Duodenal mucosa (tissue), 2 donors: ENCODE measurements at regions not wholly inside any gene's neighbourhood (a gene's known extent, or its start where the extent isn't known, plus 50 kb on each side); places are given as distances from the start of the nearest gene placed in this dataset.

Experiments used
- H3K27ac ChIP-seq: one replicate; pipeline ENCODE4 v1.7.0; 2013; ENCODE audit warnings: low read depth, low read length
- H3K27me3 ChIP-seq, 2 donors: one replicate each; pipeline ENCODE4 v1.7.0; 2013; ENCODE audit warnings: low read length in 2 of 2, control low read depth in 1 of 2; ENCODE audit not compliant: insufficient read depth in 2 of 2, control insufficient read depth in 1 of 2
- H3K36me3 ChIP-seq, 2 donors: one replicate each; pipeline ENCODE4 v1.7.0; 2013; ENCODE audit warnings: low read length in 2 of 2, control low read depth in 1 of 2; ENCODE audit not compliant: insufficient read depth in 2 of 2, control insufficient read depth in 1 of 2
- H3K4me1 ChIP-seq, 2 donors: one replicate each; pipeline ENCODE4 v1.7.0; 2013; ENCODE audit warnings: low read length in 2 of 2, control low read depth in 1 of 2; ENCODE audit not compliant: insufficient read depth in 2 of 2, control insufficient read depth in 1 of 2
- H3K4me3 ChIP-seq, 2 donors: one replicate each; pipeline ENCODE4 v1.7.0; 2013; ENCODE audit warnings: low read length in 2 of 2, low read depth in 1 of 2
- H3K9ac ChIP-seq, 2 donors: one replicate each; pipeline ENCODE4 v1.7.0; 2013; ENCODE audit warnings: low read length in 2 of 2, low read depth in 1 of 2
- H3K9me3 ChIP-seq, 2 donors: one replicate each; pipeline ENCODE4 v1.7.0; 2013; ENCODE audit warnings: low read length in 2 of 2, control low read depth in 1 of 2; ENCODE audit not compliant: control insufficient read depth in 1 of 2

DNA sequence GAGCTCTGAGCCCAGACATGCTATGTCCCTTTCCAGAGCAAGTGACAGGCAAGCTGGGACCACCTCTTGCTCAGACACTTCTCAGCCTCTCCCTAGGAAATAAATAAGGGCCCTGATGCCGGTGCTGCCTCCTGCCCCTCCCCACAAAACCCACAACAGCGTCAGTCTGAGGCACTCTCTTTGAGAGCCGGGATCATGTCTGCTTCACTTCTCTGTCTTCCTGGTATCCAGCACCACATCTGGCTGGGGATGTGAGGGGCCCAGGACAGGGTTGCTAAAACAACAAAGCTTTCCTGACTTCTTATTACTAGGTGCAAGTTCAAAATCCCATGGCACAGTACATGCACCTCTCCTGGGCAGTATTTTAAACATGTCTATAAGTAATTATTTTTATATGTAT is 103.9 kb upstream of the GLI2 start:
- Histone ChIP-seq H3K4me1 (no peaks in the 10 kb centered on the region), H3K9me3 (no peaks in the 10 kb centered on the region), H3K36me3 (no peaks in the 10 kb centered on the region), H3K27ac (no peak overlapping the region), H3K4me3 (no peak overlapping the region), H3K27me3 (peaks cover 0 to 4% of the 10 kb centered on the region in 2 donors), H3K9ac (no peak overlapping the region)

DNA sequence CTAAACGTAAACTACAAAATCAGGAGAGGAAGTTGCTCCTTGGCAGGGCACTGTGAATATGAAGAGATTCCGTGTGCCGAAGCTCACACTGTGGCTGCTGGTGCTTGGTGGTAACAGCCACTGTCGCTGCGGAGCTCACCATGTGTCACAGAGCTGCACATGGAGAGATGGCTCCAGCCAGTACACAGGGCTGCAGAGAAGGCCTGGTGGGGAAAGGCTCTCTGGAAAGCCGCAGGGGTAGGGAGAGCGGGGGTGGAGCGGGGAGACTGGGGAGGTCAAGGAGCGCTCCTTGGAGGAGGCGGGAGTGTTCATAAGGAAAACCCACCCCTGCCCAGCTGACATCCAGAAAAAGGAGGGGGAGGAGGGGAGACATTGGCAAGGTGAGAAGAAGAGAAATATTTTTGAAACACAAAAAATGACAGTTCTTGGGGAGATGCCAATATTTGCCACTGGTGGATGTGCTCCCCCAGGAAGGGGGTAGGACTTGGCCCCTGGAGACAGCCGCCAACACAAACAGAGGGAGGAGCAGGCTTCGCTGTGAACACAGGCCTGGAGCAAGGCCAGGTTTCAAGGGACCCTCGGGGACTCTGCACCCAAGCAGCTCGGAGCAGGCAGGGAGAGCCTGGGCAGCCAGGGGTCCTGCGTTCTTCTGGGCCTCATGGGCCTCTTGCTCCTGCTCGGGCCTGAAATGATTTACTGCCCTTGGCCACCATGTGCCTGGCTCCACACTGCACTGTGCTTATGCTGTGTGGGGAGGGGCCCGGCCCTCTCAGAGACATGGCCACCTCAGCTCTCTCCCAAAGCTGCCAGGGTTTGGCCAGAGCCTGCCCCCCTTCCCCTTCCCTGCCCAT is 102.6 kb upstream of the GLI2 start:
- Histone ChIP-seq H3K27me3 (peaks cover 0 to 4% of the 10 kb centered on the region in 2 donors), H3K9ac (no peak overlapping the region), H3K27ac (no peak overlapping the region), H3K4me3 (no peak overlapping the region), H3K9me3 (no peaks in the 10 kb centered on the region), H3K36me3 (no peaks in the 10 kb centered on the region), H3K4me1 (no peaks in the 10 kb centered on the region)

DNA sequence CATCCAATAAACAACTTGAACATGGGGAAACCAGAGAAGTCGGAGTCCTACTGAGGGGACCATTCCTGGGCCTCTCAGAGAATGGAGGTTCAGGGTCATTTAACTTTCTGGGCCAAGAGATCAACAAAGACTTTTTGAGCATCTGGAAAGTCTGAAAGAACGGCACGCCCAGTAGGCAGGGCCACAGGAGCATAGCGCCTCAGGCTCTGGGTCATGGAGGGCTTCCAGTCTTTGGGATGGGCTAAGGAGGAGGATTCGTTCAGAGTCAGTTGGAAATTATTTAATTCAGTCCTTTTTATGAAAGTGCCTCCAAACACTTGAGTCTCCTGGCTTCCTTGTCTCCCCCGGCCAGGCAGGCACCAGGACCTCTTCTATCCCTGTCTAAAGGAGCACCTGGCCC is 101.1 kb upstream of the GLI2 start:
- H3K4me3 ChIP-seq: no peak overlapping the region
- no peak overlapping the region for H3K27ac ChIP-seq

DNA sequence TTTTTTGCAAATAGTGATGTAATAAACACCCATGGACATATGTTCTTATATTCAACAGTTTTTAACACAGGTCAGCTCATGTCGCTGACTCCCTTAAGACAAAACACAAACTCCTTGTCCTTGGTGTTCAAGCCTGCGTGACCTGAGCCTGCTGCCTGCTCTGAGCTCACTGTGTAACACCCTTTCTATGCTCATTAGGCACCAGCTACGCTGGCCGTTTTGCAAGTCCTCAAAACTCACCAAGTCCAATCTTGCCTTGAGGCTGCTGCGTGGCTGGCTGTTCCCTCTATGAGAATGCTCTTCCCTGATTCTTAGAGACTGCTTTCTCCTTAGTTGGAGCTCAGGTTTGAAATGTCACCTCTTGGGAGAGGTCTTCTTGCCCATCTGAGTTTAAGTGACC is 100.5 kb upstream of the GLI2 start:
- H3K36me3 ChIP-seq: no peaks in the 10 kb centered on the region
- no peak overlapping the region for H3K27ac ChIP-seq
- H3K4me1 ChIP-seq: no peaks in the 10 kb centered on the region
- H3K9ac ChIP-seq: no peak overlapping the region
- no peaks in the 10 kb centered on the region for H3K9me3 ChIP-seq
- no peak overlapping the region for H3K4me3 ChIP-seq
- H3K27me3 ChIP-seq: no peaks in the 10 kb centered on the region

More for the DNA sequence above, 101.1 kb upstream of the GLI2 start:
- Histone ChIP-seq H3K9ac (no peak overlapping the region), H3K4me1 (no peaks in the 10 kb centered on the region), H3K36me3 (no peaks in the 10 kb centered on the region), H3K27me3 (no peaks in the 10 kb centered on the region), H3K9me3 (no peaks in the 10 kb centered on the region)

DNA sequence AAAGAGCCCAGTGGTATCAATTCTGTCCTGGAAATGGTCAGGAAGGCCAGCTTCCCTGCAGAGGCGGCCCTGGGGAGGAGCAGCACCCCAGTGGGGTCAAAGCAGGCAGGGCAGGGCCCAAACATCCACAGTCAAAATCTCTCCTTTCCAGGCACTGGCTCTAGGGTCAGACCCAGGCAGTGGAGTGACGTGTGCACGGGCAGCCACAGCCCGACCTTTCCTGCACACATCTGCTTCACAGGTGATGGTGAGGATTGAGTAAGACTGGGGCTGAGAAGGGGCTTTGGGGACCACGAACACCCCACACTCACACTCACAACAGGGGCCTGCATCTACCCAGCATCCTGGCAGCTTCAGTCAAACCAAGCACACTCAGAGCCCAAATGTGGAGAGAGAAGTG is 97.8 kb upstream of the GLI2 start:
- H3K4me3 ChIP-seq: no peak overlapping the region
- no peak overlapping the region for H3K9ac ChIP-seq
- H3K4me1 ChIP-seq: no peaks in the 10 kb centered on the region
- no peaks in the 10 kb centered on the region for H3K9me3 ChIP-seq
- no peaks in the 10 kb centered on the region for H3K27me3 ChIP-seq
- no peaks in the 10 kb centered on the region for H3K36me3 ChIP-seq
- H3K27ac ChIP-seq: no peak overlapping the region

DNA sequence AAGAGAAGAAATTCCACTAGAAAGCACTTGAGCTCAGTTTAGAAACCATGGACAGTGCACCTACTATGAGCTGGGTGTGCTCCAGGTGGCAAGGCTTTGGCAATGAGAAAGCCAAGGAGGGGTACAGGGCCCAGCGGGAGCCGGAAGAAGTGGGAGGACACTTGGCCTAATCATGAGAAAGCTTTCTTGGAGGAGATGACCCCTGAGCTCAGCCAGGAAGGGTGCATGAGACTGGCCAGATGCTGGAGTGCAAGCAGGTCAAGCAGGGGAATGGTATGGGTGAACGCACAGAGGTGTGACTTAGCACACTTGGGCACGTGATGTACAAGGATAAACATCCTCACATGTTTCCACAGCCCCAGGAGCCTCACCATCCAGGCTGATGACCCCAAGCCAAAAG is 97.2 kb upstream of the GLI2 start:
- Histone ChIP-seq H3K9ac (no peak overlapping the region), H3K4me1 (no peaks in the 10 kb centered on the region), H3K36me3 (no peaks in the 10 kb centered on the region), H3K9me3 (no peaks in the 10 kb centered on the region), H3K27ac (no peak overlapping the region), H3K27me3 (no peaks in the 10 kb centered on the region), H3K4me3 (no peak overlapping the region)

DNA sequence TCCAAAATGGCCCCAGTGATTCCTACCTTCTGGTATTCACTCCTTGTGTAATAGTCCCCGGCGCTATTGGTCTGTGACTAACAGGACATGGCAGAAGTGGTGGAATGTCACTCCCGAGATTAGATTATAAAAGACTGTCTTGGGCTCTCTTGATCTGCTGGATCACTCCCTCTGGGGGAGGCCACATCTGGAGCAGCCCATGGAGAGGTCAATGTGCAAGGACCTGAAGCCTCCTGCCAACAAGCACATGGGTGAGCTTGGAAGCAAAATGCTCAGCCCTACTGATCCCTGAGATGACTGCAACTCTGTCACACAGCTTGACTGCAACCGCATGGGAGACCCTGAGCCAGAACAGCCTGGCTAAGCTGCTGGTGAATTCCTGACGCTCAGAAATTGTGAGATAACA is 94.3 kb upstream of the GLI2 start:
- no peak overlapping the region for H3K4me3 ChIP-seq
- H3K27ac ChIP-seq: no peak overlapping the region
- no peaks in the 10 kb centered on the region for H3K27me3 ChIP-seq
- H3K36me3 ChIP-seq: no peaks in the 10 kb centered on the region
- H3K9ac ChIP-seq: no peak overlapping the region
- H3K9me3 ChIP-seq: no peaks in the 10 kb centered on the region
- no peaks in the 10 kb centered on the region for H3K4me1 ChIP-seq

DNA sequence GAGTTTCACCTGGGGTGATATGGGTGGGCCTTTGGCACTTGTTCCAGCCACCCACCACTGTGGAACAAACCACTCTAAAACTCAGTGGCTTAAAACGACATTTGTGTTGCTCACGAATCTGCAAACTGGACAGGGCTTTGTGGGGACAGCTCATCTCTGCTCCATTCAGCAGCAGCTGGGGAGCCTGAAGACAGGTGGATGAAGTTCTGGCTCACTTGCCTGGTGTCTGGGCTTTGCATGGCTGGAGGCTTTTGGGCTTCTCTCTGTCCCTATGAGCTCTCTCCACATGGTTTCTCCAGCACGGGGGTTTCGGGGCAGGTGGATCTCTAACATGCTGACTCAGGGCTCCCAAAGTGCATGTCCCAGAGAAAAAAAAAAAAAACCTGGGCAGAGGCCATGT is 93.0 kb upstream of the GLI2 start:
- Histone ChIP-seq H3K4me1 (no peaks in the 10 kb centered on the region), H3K9me3 (no peaks in the 10 kb centered on the region), H3K4me3 (no peak overlapping the region), H3K36me3 (no peaks in the 10 kb centered on the region), H3K27me3 (no peaks in the 10 kb centered on the region), H3K9ac (no peak overlapping the region), H3K27ac (no peak overlapping the region)

DNA sequence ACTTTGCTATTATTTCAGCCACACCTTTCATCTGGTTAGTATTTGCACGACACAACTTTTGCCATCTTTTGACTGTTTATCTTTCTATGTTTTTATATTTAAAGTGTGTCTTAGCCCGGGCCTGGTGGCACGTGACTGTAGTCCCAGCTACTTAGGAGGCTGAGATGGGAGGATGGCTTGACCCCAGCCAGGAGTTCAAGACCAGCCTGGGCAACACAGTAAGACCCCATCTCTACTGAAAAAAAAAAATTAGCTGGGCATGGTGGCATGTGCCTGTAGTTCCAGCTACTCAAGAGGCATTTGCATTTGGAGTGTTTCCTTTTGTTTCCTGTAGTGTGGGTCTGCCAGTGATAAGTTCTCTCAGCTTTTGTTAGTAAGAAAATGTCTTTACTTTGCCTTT is 88.7 kb upstream of the GLI2 start:
- H3K27ac ChIP-seq: no peak overlapping the region
- H3K9me3 ChIP-seq: peaks cover 9 to 12% of the 10 kb centered on the region in 2 donors
- no peaks in the 10 kb centered on the region for H3K36me3 ChIP-seq
- no peaks in the 10 kb centered on the region for H3K27me3 ChIP-seq
- no peaks in the 10 kb centered on the region for H3K4me1 ChIP-seq
- H3K4me3 ChIP-seq: no peak overlapping the region
- H3K9ac ChIP-seq: no peak overlapping the region

DNA sequence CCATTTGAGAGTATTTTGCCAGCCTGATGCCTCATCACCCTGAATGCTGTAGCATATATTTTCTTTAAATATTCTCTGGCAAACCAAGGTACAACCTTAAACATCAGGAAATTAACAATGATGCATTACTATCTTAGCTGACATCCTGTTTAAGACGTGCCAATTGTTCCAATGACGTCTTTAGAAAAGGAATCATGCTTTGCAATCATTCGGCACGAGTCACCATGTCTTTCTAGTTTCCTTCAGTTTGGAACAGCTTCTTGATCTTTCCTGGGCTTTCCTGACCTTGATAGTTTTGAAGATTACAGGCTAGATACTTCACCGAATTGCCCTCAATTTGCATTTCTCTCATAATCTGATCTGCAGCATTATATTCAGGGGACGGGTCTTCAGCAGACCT is 88.2 kb upstream of the GLI2 start:
- Histone ChIP-seq H3K4me3 (no peak overlapping the region), H3K9me3 (peaks cover 9 to 12% of the 10 kb centered on the region in 2 donors), H3K4me1 (no peaks in the 10 kb centered on the region), H3K27me3 (no peaks in the 10 kb centered on the region), H3K27ac (no peak overlapping the region), H3K36me3 (no peaks in the 10 kb centered on the region), H3K9ac (no peak overlapping the region)
